GM10266 (cell line): ENCODE measurements at regions not wholly inside any gene's neighbourhood (a gene's known extent, or its start where the extent isn't known, plus 50 kb on each side); places are given as distances from the start of the nearest gene placed in this dataset.

ENCODE experiments used
- DNase-seq: peaks from one replicate; pipeline ENCODE4 v3.0.0; 2012; ENCODE audit errors: extremely low spot score
- TF ChIP-seq, protein P1 (sequence below): IDR thresholded peaks from 2 replicates; pipeline ENCODE4 v1.5.1; 2012; ENCODE audit warnings: mild to moderate bottlenecking, low read depth; ENCODE audit not compliant: control insufficient read depth, insufficient read depth; ENCODE audit errors: missing control alignments

DNA sequence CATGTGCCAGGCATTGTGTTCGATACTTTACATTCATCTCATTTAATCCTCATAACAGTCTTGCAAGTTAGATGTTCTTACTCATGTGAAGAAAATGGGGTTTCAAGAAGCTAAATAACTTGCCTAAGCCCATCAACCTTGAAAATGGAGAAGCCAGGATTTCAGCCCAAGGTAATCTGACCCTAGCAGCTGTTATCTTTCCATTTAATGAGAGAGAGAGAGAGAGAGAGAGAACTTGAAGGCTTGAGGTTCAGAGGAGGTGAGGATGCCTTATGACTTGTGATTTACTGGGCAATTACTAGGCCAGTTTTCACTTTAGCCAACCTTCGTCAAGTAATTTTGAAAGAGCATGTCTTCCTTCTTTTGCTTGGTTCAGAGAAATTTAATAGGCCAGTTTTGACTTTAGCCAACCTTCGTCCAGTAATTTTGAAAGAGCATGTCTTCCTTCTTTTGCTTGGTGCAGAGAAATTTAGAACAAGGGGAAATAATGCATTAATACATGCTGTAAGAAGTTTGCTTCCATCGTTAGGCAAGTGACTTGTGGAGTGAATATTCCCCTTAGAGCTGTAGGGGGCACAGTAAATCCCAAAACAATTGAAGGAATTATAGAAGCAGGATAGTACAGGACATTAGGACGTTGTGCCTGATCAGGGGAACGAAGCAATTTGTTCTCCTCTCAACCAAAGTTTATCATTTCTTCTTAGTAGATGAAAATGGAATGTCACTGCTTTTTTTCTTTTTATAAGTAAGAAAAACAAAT is 143.0 kb upstream of the BMPER start:
- TF ChIP-seq, protein P1, sequence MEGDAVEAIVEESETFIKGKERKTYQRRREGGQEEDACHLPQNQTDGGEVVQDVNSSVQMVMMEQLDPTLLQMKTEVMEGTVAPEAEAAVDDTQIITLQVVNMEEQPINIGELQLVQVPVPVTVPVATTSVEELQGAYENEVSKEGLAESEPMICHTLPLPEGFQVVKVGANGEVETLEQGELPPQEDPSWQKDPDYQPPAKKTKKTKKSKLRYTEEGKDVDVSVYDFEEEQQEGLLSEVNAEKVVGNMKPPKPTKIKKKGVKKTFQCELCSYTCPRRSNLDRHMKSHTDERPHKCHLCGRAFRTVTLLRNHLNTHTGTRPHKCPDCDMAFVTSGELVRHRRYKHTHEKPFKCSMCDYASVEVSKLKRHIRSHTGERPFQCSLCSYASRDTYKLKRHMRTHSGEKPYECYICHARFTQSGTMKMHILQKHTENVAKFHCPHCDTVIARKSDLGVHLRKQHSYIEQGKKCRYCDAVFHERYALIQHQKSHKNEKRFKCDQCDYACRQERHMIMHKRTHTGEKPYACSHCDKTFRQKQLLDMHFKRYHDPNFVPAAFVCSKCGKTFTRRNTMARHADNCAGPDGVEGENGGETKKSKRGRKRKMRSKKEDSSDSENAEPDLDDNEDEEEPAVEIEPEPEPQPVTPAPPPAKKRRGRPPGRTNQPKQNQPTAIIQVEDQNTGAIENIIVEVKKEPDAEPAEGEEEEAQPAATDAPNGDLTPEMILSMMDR = no peak

DNA sequence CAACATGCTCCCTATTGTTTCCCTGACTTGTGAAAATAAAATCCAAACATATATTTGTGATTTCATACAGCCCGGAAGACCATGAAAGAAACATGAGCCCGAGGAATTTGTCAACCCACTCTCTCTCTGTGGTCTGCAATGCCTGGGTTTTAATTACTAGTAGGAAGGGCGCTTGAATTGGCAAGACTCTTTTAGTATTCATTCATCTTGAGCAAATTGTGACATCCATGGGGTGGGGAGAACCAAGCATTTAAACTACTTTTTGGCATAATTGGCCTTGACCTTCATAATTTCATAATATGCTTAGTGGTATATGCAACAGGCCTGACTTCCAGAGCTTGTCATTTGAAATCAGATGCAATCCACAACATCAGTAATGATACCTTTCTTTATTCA is 142.4 kb upstream of the BMPER start:
- no peak for DNase-seq
- TF ChIP-seq, protein P1 = no peak

More for the DNA sequence above, 143.0 kb upstream of the BMPER start:
- no peak for DNase-seq

DNA sequence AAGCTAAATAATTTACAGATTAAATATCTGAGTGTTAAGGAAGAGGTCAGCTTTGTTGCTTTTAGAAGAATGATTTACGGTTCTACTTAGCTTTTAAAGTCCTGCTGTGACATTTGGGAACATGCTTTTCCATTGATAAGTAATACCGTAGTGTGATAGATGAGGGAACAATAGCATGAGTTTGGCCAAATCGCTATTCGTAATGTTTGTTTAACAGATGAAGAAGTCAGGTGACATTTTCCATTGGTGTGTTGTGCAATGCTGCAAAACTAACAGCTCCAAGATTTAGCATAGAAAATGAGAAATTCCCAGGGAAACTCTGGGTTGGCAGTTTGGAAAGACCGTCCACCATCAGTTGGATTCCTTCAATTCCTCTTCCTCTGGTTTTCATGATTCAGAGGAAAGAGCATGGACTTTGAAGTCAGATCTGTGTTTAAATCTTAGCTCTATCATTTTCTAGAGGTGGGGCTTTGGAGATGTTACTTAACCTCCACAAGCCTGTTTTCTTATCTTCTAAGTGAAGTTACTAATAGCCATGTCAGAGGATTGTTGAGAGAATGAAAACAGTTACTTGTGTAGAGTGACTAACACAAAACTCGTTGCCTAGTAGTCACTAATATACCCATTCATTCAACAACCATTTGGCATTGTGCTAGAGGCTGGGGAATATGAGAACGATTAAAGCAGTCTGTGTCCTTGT is 140.4 kb upstream of the BMPER start:
- no peak for DNase-seq

DNA sequence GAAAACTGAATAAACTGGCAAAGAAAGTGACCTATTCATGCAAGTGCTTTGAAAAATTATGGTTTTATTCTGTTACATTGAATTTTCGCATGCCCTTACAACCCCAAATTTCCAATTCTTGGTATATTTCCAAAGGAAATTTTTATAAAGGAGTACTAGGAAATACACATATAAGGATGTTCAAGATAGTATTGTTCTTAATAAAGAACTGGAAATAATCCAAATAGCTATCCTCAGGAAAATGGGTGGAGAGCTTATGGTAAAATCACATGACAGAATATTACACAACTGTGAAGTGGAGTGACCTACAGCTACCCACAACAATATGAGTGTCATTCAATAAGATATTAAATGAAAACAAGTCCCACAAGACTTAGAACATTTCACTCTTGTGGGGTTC is 138.9 kb upstream of the BMPER start:
- TF ChIP-seq, protein P1 = no peak
- no peak for DNase-seq

More for the DNA sequence above, 140.4 kb upstream of the BMPER start:
- TF ChIP-seq, protein P1 = no peak

DNA sequence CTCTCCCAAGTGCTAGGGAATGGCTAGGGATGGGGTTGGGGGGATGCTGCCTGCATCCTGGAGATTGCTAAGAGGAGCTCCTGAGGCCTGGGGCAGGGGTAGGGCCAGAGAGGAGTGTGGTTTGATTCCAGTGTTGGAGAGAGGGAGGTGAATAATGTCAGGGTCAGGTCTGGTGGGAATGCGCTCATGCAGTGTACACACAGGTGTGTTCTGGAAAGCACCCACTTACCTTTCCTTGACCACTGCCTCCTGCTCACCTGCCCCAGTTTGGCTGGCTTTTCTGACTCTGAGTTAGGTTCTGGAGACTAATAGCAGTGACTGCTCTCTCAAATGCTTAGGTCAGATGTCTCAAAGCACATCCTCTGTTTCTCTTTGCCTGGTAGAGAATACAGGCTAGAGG is 135.4 kb upstream of the BMPER start:
- TF ChIP-seq, protein P1 = no peak
- DNase-seq = no peak

DNA sequence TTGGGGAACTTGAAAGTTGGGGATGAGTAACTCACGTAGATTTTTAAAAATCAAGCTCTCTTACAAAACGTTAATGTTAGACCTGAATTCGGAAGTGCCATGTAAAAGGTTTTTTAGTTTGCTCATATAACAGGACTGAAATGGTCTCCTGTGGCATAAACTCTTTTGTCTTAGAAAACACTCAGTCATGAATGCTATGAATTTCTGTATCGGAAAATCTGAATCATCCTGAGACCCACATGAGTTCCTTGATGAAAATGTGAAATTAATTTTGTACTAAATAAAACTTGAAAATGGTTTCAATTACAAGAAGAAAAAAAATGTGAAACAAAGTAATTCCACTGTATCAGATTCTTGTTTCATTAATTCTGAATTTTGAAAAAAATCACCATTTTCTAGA is 134.8 kb upstream of the BMPER start:
- no peak for DNase-seq
- TF ChIP-seq, protein P1 = no peak

DNA sequence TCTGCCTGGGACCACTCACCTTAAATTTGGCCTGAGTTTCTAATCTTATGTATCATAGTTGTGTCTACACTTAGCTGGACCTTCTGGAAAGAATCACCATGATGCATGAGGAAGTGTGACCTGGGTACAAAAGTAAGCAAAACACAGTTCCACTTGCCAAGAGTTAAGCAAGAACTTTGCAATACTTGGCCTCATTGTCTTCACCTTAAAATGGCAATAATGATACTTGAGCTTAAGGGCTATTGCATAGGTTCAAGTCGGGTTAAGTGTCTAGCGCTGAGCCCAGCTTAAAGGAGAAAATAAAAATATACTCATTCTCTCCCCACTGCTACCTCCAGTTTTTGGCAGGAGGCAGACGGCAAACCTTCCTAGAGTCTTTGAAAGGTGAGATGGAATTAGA is 133.9 kb upstream of the BMPER start:
- DNase-seq = no peak
- TF ChIP-seq, protein P1 = no peak
